B cell (primary cell): ENCODE measurements at regions not wholly inside any gene's neighbourhood (a gene's known extent, or its start where the extent isn't known, plus 50 kb on each side); places are given as distances from the start of the nearest gene placed in this dataset.

Experiments used
- ATAC-seq: fragments of 200-7000 bp; cut with Tn5 transposase; one replicate; pipeline ENCODE4 v1.10.0; 2021; ENCODE audit warnings: low read depth, mild to moderate bottlenecking, moderate number of reproducible peaks, moderate library complexity
- CTCF ChIA-PET: fragments of 350-600 bp; sonication (Branson Sonifier 250); formaldehyde crosslinking; loops from one replicate; lab custom pipeline; 2021; ENCODE audit warnings: antibody characterized with exemption, inconsistent platforms; lab: Charles Lee
- POLR2A ChIA-PET: fragments of 350-600 bp; sonication (Branson Sonifier 250); formaldehyde crosslinking; loops from one replicate; lab custom pipeline; 2021; ENCODE audit warnings: antibody characterized with exemption; lab: Charles Lee
- DNase-seq: peaks from one replicate; pipeline ENCODE4 v3.0.0; 2013
- H2AFZ ChIP-seq: 2 replicates; pipeline ENCODE4 v1.6.1; 2012; ENCODE audit warnings: mild to moderate bottlenecking, low read depth, low read length; ENCODE audit not compliant: insufficient read depth, poor library complexity, severe bottlenecking
- H3K27ac ChIP-seq, 2 donors: 1 replicate in 1 of 2; 2 replicates in 1 of 2; pipeline ENCODE4 v1.5.1; 2012 to 2013; ENCODE audit warnings: low read length in 2 of 2, mild to moderate bottlenecking in 2 of 2, moderate library complexity in 1 of 2
- H3K27me3 ChIP-seq, 4 experiments: fragments of 200-600 bp in 1 of 4; sonication (generic) in 1 of 4; replicated peaks in 1 of 4; 1 replicate in 2 of 4; 2 replicates in 2 of 4; pipeline versions ENCODE4 v1.6.1 to v1.7.0; 2013 to 2016; ENCODE audit warnings: low read length in 3 of 4, mild to moderate bottlenecking in 2 of 4, mixed read lengths in 1 of 4, moderate library complexity in 1 of 4; ENCODE audit not compliant: insufficient read depth in 4 of 4, control insufficient read depth in 3 of 4; ENCODE audit errors: control extremely low read depth in 1 of 4
- H3K36me3 ChIP-seq, 2 experiments: replicated peaks in 1 of 2; 1 replicate in 1 of 2; 2 replicates in 1 of 2; pipeline versions ENCODE4 v1.6.1 to v1.7.1; 2013; ENCODE audit warnings: low read length in 1 of 2; ENCODE audit not compliant: insufficient read depth in 2 of 2, control insufficient read depth in 1 of 2; ENCODE audit errors: control extremely low read depth in 1 of 2, extremely low read depth in 1 of 2
- H3K4me1 ChIP-seq, 2 donors: fragments of 200-600 bp in 1 of 2; sonication (generic) in 1 of 2; 1 replicate in 1 of 2; 2 replicates in 1 of 2; pipeline versions ENCODE4 v1.5.1 to v1.6.1; 2013 to 2017; ENCODE audit warnings: low read length in 2 of 2; ENCODE audit not compliant: control insufficient read depth in 2 of 2, insufficient read depth in 2 of 2
- H3K4me2 ChIP-seq: replicated peaks from 2 replicates; pipeline ENCODE3; 2012; ENCODE audit warnings: mild to moderate bottlenecking, low read depth, low read length; ENCODE audit not compliant: poor library complexity, severe bottlenecking
- H3K4me3 ChIP-seq, 5 experiments: fragments of 200-600 bp in 1 of 5; sonication (generic) in 1 of 5; 1 replicate in 3 of 5; 2 replicates in 2 of 5; pipeline versions ENCODE4 v1.5.1 to v1.7.0; 2011 to 2016; ENCODE audit warnings: low read length in 4 of 5, mild to moderate bottlenecking in 4 of 5, low read depth in 2 of 5, control low read depth in 1 of 5, moderate library complexity in 1 of 5; ENCODE audit not compliant: insufficient read depth in 1 of 5; ENCODE audit errors: control extremely low read depth in 1 of 5, extremely low read depth in 1 of 5
- H3K79me2 ChIP-seq: fragments of 200-600 bp; sonication (generic); one replicate; pipeline ENCODE4 v1.6.0; 2016; ENCODE audit warnings: low read length; ENCODE audit not compliant: control insufficient read depth, insufficient read depth
- H3K9ac ChIP-seq: fragments of 200-600 bp; sonication (generic); 2 replicates; pipeline ENCODE4 v1.6.1; 2017; ENCODE audit warnings: mild to moderate bottlenecking, low read length, moderate library complexity
- H3K9me3 ChIP-seq, 3 donors: one replicate each; pipeline versions ENCODE4 v1.6.1 to v1.7.1; 2013; ENCODE audit warnings: low read length in 2 of 3; ENCODE audit not compliant: control insufficient read depth in 2 of 3, insufficient read depth in 1 of 3; ENCODE audit errors: control extremely low read depth in 1 of 3
- H4K20me1 ChIP-seq: 2 replicates; pipeline ENCODE4 v1.6.0; 2012; ENCODE audit warnings: mild to moderate bottlenecking, low read length; ENCODE audit not compliant: insufficient read depth, control insufficient read depth, poor library complexity, severe bottlenecking
- H3K27ac Mint-ChIP-seq: one replicate; pipeline ENCODE4 v1.8.0; 2021; ENCODE audit warnings: mixed read lengths
- H3K27me3 Mint-ChIP-seq: one replicate; pipeline ENCODE4 v1.8.0; 2021; ENCODE audit warnings: mixed read lengths
- H3K4me1 Mint-ChIP-seq: one replicate; pipeline ENCODE4 v1.8.0; 2021; ENCODE audit warnings: mixed read lengths
- H3K4me3 Mint-ChIP-seq: one replicate; pipeline ENCODE4 v1.8.0; 2021; ENCODE audit warnings: mixed read lengths
- H3K9me3 Mint-ChIP-seq: one replicate; pipeline ENCODE4 v1.8.0; 2022; ENCODE audit warnings: mixed read lengths; ENCODE audit not compliant: insufficient read depth
- EZH2 ChIP-seq: IDR thresholded peaks from 2 replicates; pipeline ENCODE4 v1.6.1; 2012; ENCODE audit warnings: borderline replicate concordance, low read depth, mild to moderate bottlenecking, moderate library complexity, low read length; ENCODE audit not compliant: insufficient read depth, poor library complexity, severe bottlenecking
- WGBS: methylation state at CpG from one replicate; pipeline ENCODE4 v1.1.5; 2013; ENCODE audit warnings: missing lambda C conversion rate; ENCODE audit not compliant: insufficient coverage; 5-methylcytosine and 5-hydroxymethylcytosine counted together
- intact Hi-C: fragments of 100-400 bp; cut with micrococcal nuclease; formaldehyde crosslinking; loops from one replicate; pipeline ENCODE4 v1.10.0; 2022
- TF ChIP-seq, protein P1 (sequence below): fragments of 200-600 bp; IDR thresholded peaks from one replicate; pipeline ENCODE4 v1.8.0; 2022; ENCODE audit warnings: antibody characterized with exemption, mild to moderate bottlenecking

DNA sequence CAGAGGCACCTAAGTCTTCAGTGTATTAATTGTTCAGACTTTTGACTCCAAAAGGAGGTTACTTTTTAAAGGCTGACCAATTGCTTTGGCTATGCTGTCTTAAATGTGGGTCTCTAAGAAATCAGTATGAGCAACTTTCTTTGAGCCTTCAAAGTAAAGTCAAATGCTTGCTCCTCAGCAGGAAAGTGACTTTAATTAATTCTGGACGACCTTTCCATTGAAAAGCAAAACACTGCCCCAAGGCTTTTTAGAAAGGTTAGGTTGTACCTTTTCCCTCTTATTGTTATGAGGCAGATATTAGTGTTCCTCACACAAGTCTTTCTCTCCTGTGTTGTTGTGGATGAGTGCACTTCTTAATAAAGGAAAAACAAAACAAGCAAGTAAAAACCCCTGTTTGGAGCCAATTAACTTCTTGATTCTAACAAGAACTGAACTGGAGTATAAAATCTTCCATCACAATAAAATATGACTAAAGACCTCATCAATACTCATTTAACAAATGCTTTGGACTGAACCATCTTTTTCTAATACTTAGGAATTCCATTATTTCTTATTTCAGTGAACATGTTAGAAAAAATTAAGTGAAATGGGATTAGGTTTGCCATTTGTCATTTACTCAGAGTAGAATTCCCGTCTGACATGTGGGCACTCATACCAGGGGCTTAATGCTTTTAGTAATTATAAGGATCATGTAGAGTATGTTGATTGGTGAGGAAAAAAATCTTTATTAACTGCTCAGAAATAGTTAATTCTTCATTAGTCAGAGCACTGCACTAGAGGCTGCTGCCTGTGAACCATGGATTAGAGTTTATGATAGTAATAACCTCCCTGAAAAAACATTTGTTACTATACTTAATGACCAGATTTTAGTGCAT is 159.1 kb upstream of the ZNF608 start:
- H3K36me3 ChIP-seq = no peaks in the 10 kb centered on the region
- POLR2A ChIA-PET = no interaction called here
- H3K9me3 Mint-ChIP-seq = no peaks in the 10 kb centered on the region
- WGBS = no CpG with 5 or more reads among the region's 2 CpGs
- no peak overlapping the region for H3K4me3 ChIP-seq
- no peaks in the 10 kb centered on the region for H3K9me3 ChIP-seq
- no peak overlapping the region for H3K27ac ChIP-seq
- no peak for DNase-seq
- no peak overlapping the region for H3K27ac Mint-ChIP-seq
- no peak for TF ChIP-seq EZH2
- TF ChIP-seq, protein P1, sequence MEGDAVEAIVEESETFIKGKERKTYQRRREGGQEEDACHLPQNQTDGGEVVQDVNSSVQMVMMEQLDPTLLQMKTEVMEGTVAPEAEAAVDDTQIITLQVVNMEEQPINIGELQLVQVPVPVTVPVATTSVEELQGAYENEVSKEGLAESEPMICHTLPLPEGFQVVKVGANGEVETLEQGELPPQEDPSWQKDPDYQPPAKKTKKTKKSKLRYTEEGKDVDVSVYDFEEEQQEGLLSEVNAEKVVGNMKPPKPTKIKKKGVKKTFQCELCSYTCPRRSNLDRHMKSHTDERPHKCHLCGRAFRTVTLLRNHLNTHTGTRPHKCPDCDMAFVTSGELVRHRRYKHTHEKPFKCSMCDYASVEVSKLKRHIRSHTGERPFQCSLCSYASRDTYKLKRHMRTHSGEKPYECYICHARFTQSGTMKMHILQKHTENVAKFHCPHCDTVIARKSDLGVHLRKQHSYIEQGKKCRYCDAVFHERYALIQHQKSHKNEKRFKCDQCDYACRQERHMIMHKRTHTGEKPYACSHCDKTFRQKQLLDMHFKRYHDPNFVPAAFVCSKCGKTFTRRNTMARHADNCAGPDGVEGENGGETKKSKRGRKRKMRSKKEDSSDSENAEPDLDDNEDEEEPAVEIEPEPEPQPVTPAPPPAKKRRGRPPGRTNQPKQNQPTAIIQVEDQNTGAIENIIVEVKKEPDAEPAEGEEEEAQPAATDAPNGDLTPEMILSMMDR = no peak
- H2AFZ ChIP-seq = no peak overlapping the region
- intact Hi-C loops = loop anchor here (10.0 kb wide), 1 partner anchor 851 kb away; no protein-coding TSS in a partner anchor
- no peaks in the 10 kb centered on the region for H4K20me1 ChIP-seq
- CTCF ChIA-PET = no interaction called here
- H3K27me3 ChIP-seq = no peaks in the 10 kb centered on the region
- H3K4me1 ChIP-seq = peaks cover 22 to 27% of the 10 kb centered on the region in 2 donors
- H3K4me1 Mint-ChIP-seq = peaks cover 41% of the 10 kb centered on the region
- no peak overlapping the region for H3K4me3 Mint-ChIP-seq
- H3K9ac ChIP-seq = no peak overlapping the region
- H3K4me2 ChIP-seq = no peak overlapping the region
- no peaks in the 10 kb centered on the region for H3K27me3 Mint-ChIP-seq
- no peaks in the 10 kb centered on the region for H3K79me2 ChIP-seq
- ATAC-seq = no peak
